OCI-LY7 (cell line): ENCODE measurements at regions not wholly inside any gene's neighbourhood (a gene's known extent, or its start where the extent isn't known, plus 50 kb on each side); places are given as distances from the start of the nearest gene placed in this dataset.
A peak's percentile ranks its signal among the peaks of the same experiment; 100 is the strongest.
"Not testable (repeated sequence)": the region's sequence is repeated elsewhere in the genome, so short reads cannot be mapped to it uniquely, and the experiment has no call there.

Experiments used
- EZH2phosphoT487 ChIP-seq: fragments of 200-600 bp; sonication (generic); IDR thresholded peaks from 2 replicates; pipeline ENCODE4 v1.6.1; 2018; ENCODE audit warnings: low read depth, borderline replicate concordance, mild to moderate bottlenecking, mixed run types, antibody characterized with exemption, low read length, moderate library complexity, mixed read lengths
- TF ChIP-seq, protein P1 (sequence below): fragments of 200-600 bp; sonication (generic); conservative IDR thresholded peaks from 2 replicates; pipeline ENCODE4 v1.5.1; 2014; ENCODE audit warnings: mild to moderate bottlenecking, antibody characterized with exemption, low read length, moderate library complexity, mixed read lengths

DNA sequence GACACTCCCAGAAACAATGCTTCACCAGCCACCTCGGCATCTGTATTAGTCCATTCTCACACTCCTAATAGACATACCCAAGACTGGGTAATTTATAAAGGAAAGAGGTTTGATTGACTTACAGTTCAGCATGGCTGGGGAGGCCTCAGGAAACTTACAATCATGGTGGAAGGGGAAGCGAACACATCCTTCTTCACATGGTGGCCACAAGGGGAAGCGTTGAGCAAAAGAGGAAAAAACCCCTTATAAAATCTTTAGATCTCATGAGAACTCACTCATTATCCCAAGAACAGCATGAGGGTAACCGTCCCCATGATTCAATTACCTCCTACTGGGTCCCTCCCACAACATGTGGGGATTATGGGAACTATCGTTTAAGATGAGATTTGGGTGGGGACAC is 140.9 kb downstream of the LIG4 start:
- TF ChIP-seq, protein P1, sequence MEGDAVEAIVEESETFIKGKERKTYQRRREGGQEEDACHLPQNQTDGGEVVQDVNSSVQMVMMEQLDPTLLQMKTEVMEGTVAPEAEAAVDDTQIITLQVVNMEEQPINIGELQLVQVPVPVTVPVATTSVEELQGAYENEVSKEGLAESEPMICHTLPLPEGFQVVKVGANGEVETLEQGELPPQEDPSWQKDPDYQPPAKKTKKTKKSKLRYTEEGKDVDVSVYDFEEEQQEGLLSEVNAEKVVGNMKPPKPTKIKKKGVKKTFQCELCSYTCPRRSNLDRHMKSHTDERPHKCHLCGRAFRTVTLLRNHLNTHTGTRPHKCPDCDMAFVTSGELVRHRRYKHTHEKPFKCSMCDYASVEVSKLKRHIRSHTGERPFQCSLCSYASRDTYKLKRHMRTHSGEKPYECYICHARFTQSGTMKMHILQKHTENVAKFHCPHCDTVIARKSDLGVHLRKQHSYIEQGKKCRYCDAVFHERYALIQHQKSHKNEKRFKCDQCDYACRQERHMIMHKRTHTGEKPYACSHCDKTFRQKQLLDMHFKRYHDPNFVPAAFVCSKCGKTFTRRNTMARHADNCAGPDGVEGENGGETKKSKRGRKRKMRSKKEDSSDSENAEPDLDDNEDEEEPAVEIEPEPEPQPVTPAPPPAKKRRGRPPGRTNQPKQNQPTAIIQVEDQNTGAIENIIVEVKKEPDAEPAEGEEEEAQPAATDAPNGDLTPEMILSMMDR = peak; percentile 49
- not testable (repeated sequence) for TF ChIP-seq EZH2phosphoT487
